ENCODE measurements at regions not wholly inside any gene's neighbourhood (a gene's known extent, or its start where the extent isn't known, plus 50 kb on each side); places are given as distances from the start of the nearest gene placed in this dataset.

DNA sequence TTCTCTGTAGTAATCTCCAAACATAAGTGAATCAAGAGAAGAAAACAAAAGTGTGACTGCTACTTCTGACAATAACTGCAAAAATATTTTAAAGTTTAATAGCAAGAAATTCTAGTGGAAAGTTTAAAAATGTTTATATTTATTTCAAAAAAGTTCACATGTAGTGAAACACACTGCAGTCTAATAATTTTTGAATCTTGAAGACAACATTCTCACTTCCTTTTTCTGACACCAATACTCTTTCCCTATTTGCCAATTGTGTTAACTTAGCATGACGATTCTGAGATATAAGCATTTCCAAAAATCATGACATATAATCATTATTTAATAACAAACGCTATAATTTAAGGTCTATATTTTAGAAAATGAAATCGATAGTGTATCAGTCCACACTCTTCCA, 429.1 kb upstream of the PKDCC start:
- DNase-seq (ENCODE audit: missing footprints) (no peak), ATAC-seq (no peak)
- intact Hi-C loops (cut with DNase I), result no loop called here

DNA sequence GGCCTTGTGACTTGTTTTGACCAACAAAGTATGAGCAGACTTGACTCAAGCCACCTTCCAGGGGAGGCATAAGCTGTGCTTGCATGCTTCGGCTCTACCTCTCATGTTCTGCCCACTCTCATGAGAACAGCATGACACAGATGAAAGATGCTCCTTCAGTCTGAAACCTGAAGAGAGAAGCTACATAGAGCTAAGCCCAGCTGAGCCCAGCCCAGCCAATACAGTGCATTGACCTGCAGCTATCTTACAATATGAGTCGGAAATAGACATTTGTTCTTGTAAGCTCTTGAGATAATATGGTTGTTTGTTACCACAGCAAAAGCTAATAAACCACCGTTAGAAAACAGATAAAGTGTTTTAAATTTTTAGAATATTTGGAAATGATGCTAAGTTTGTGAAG, 426.7 kb upstream of the PKDCC start:
- no peak for ATAC-seq
- intact Hi-C loops (cut with DNase I), result no loop called here
- no peak for DNase-seq (ENCODE audit: missing footprints)

DNA sequence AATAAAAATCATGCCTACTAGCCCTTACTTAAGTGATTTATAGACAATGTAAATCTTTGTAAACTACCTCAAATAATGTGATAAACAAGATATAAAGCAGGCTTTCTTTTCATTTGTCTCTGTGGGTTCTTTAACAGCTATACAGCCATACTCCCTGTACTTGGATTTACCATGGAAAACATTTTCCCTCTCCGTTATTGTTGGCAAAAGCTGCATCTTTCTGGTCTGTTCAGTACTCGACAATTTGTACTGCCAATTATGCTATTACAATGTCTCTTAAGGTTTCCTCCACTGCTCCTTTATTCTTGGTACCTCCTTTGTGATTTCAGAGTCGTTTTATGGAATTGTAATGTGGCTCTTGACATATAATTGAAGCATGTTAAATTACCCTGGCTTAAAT, 426.3 kb upstream of the PKDCC start:
- ATAC-seq (peak; percentile 28), DNase-seq (ENCODE audit: missing footprints) (no peak)
- intact Hi-C loops (cut with DNase I), result no loop called here

DNA sequence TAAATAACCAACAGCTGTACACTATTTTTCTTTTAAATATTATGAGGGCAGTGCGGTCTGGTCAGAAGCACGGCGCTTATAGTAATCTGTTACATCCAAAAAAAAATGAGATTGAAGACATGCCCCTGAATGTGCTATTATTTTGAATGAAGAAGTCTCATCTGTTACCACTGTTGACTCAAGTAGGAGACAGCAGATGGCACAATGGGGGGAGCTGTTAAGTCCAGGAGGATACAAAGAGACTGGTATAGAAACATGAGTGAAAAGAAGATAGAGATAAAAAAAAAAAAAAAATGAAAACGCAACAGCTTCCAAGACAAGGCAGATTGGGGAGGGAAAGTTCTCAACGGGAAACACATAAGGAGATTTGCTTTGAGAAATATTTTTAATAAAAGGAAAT, 425.5 kb upstream of the PKDCC start:
- intact Hi-C loops (cut with DNase I), result no loop called here
- no peak for DNase-seq (ENCODE audit: missing footprints)
- no peak for ATAC-seq

DNA sequence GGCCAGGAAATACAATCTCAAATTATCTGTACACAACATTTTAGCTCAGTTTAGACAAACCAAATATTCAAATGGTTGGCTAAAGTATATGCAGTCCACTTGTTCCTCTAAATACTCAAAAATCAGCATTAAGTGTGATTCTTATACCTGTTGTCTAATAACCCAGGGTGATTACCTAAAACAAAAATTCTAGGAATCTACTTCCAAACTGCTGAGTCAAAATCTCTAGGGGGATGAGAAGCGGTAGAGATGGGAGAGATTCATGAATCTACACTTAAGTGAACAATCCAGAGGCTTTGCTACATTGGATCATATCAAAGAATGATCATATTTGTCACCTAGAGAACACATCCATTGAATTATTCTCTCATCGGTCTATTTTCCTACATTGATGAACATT, 420.9 kb upstream of the PKDCC start:
- no peak for ATAC-seq
- no peak for DNase-seq (ENCODE audit: missing footprints)
- intact Hi-C loops (cut with DNase I), result no loop called here

DNA sequence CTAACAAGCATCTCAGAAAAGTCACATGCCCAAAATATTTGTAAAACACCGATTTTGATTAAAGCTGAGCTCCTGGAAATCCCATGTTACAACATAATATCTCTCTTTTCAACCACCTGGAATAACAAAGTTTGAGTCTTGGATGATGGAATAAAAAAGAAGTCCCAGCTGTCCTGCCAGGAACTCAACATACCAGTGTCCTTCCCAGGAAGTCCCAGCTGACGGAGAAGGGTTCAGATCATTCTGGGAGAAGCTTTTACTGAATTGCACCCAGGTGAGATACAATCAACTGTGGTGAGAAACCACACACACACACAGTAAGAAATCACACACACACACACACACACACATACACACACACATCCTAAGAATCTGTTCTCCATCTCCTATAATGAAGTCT, 413.1 kb upstream of the PKDCC start:
- ATAC-seq, result no peak
- intact Hi-C loops (cut with DNase I), result no loop called here
- DNase-seq (ENCODE audit: missing footprints), result no peak

DNA sequence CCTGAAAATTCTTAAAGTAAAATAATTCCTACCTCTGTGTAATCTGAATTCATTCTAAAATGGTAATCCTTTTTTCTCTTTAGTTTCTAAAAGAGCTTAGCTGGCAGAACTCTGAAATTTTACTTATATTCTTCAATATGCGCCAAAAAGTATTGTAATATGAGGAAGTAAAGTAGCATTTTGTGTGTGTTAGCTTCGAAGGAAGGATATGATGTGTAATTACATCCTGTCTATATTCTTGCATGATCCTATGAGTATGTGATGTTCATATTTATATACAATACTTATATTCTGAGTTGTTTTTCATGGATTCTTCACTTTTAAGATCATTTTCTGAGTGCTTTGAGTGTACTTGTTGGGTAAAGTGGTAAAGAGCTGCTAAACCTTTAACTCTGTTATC, 402.9 kb upstream of the PKDCC start:
- intact Hi-C loops (cut with DNase I), result no loop called here
- no peak for DNase-seq (ENCODE audit: missing footprints)
- ATAC-seq, result no peak

DNA sequence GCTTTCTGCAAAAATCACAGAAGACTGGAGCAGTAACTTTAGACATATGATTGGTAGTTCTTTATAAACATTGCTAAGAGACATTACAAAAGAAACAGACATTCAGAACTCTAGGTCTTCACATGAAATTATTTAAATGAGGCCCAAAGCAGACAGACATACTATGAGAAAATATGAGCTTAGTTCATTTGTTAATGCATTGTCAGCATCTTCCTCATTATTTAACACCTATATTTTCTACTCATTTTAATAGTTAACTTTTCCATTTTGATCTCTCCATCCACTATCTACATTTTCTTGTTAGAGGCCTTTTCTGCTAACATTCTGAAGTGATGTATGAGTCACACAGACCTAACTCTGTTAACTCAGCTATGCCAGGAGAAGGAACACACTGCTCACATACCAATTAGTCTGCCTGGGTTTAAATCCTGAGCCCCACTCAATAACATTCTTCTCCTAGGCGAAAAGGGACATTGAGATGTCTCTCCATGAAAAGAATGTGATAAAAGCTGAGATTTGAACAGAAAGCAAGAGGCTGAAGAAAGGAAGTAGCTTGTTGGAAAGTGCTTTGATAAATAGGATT, 400.3 kb upstream of the PKDCC start:
- DNase-seq (ENCODE audit: missing footprints) (no peak), ATAC-seq (no peak)
- intact Hi-C loops (cut with DNase I), result no loop called here

DNA sequence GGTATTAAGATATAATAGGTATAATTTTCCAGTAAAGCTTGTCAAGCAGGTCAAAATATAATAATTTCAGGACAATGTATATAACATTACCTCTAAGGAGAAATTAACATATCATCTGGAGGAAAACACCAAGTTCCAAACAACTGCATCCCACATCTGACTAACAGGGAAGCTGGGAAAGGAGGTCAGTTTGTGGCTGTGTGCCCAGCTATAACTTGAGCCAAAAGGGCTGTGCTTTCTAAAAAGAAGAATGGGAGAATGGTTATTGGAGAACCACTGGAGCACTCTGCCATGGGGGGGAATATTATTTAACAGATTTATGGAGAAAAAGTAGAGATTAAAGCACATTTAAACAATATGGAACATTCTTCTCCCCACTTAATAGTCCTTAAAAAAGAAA, 390.6 kb upstream of the PKDCC start:
- DNase-seq (ENCODE audit: missing footprints) (no peak), ATAC-seq (no peak)
- intact Hi-C loops (cut with DNase I), result no loop called here

DNA sequence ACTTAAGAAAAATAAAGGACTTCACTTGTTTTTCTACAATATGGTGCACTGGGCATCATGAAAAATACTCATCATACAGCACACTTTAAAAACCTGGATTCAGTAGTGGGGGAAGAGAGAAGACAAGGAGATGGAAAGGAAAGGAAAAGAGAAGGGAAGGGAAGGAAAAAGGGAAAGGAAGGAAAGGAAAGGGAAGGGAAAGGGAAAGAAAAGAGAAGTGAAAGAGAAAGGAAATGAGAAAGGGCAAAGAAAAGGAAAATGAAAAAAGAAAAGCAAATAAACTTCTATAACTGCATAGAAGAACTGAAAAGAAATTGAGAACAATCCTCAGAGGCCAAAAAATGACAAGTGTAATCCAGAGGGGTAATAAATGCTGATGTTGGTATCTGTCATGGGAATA, 388.1 kb upstream of the PKDCC start:
- DNase-seq (ENCODE audit: missing footprints) (no peak), ATAC-seq (no peak)
- intact Hi-C loops (cut with DNase I), result no loop called here

DNA sequence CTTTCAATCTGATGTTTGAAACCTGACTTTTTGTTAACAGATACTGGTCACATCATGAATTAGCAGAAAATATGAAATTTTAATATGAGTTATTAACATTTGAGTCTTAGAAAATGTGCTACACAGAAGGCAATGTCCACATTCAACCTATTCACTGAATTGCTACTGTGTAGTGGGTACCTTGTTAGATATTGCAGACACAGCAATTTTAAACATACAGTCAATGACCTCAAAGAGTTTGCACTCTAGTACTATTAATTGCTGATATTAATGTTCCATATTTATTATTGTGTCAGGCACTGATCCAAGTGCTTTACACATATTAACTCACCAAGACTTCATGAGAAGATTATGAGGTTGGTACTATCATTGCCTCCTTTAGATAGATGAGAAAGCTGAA, 385.4 kb upstream of the PKDCC start:
- intact Hi-C loops (cut with DNase I), result no loop called here
- DNase-seq (ENCODE audit: missing footprints) (no peak), ATAC-seq (no peak)

DNA sequence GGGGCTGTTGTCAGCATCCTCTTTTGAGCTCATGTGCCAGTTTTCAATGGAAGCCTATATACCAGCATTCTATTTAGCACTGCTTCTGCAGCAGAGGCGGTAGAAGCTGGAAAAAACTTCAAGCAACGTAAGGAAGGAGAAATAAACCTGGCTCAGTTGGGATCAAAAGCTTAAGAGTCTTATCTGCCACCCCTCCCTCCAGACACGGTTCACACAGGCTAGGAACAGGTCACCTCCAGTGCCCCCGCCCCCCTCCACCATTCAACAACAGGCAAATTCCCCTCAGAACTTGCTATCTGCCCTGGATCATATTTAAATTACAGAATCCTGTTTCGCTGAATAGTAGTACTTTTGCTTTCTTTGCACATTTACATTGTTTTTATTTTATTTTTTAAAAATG, 384.8 kb upstream of the PKDCC start:
- intact Hi-C loops (cut with DNase I), result no loop called here
- DNase-seq (ENCODE audit: missing footprints) (no peak), ATAC-seq (no peak)

DNA sequence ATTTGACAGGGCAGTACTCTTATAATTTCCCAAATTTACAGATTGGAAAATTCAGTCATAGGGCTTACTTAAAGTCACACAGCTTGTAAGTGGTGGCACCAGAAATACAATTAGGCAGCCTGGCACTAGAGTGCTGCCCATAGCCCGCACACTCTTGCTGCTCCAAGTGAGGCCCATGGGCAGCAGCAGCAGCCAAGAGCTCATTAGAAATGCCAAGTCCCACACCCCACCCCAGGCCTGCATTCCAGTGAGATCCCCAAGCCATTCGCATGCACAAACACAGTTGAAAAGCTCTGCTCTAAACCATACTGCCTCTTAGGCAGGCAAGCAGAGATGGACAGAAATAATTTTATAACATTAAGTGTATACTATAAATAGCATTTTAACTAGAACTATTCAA, 379.3 kb upstream of the PKDCC start:
- intact Hi-C loops (cut with DNase I), result no loop called here
- DNase-seq (ENCODE audit: missing footprints), result no peak
- ATAC-seq, result peak; percentile 48

DNA sequence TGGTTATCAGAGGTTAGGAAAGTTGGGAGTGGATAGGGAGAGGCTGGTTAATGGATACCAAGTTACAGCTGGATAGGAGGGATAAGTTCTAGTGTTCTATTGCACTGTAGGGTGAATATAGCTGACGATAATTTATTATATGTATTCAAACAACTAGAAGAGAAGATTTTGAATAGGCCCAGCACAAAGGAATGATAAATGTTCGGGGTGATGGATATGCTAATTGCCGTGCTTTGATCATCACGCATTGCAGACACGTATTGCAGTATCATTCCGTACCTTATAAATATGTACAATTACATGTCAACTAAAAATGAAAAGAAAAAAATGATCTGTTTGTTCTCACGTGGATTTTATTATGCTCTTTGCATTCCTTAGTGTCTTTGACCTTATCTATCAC, 369.2 kb upstream of the PKDCC start:
- intact Hi-C loops (cut with DNase I), result no loop called here

DNA sequence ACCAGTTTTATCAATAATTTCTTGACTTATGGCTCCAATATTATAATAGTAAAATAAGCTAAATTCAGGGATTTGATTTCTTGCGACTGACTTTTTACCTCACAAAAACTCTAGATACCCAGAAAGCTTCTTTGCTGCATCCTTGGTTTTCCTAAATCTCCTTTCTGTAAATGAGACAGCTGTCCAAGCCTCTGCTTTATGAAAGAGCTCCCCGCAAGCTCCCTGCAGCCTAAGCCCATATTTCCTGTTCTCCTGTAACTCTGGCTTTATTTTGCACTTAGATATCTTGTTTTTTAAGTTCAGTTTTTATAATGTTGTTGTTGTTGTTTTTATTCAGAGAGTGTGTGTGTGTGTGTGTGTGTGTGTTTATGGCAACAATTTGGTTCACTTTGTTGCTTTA, 361.7 kb upstream of the PKDCC start:
- DNase-seq (ENCODE audit: missing footprints) (no peak), ATAC-seq (no peak)
- intact Hi-C loops (cut with DNase I), result no loop called here

More for the DNA sequence above, 369.2 kb upstream of the PKDCC start:
- DNase-seq (ENCODE audit: missing footprints), result no peak
- no peak for ATAC-seq

DNA sequence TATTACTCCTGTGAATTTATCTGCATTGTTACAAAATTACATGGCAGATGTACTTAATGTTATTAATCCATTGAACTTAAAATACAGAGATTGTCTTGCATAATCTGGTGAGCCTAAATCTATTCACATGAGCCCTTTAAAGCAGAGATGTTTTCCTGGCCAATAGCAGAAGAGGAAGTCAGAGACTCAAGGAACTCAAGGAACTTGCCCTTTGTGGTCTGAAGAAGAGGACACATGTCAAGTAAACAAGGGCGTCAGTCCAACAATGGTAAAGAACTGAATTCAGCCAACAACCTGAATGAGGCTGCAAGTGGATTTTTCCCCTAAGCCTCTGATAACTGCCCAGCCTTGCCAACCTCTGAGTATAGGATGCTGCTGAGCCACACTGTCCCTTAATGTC, 356.3 kb upstream of the PKDCC start:
- DNase-seq (ENCODE audit: missing footprints), result no peak
- intact Hi-C loops (cut with DNase I), result no loop called here

DNA sequence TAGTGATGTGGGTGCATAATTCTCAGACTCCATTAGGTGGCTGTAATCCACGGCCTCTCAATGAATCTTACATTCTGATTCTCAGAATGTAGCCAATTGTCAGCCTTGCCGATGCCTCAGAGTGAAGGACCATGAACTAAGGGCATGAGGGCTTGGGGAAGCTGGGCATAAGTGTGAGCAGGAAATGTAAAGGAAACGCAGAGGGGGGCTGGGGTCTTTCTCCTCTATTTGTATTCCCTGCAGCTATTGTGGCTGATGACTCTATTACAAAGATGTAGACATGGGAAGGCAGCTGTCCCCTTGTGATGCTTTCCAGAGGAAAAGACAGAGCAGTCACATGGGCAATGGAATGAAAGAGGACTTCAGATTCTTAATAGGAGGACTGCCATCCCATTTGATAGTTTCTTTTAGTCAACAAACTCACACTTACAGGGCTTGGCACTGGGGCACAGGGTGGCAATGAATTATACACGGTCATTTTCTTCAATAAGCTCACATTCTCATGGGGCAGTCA, 353.2 kb upstream of the PKDCC start:
- DNase-seq (ENCODE audit: missing footprints), result no peak
- ATAC-seq, result no peak
- intact Hi-C loops (cut with DNase I), result no loop called here

More for the DNA sequence above, 356.3 kb upstream of the PKDCC start:
- no peak for ATAC-seq

DNA sequence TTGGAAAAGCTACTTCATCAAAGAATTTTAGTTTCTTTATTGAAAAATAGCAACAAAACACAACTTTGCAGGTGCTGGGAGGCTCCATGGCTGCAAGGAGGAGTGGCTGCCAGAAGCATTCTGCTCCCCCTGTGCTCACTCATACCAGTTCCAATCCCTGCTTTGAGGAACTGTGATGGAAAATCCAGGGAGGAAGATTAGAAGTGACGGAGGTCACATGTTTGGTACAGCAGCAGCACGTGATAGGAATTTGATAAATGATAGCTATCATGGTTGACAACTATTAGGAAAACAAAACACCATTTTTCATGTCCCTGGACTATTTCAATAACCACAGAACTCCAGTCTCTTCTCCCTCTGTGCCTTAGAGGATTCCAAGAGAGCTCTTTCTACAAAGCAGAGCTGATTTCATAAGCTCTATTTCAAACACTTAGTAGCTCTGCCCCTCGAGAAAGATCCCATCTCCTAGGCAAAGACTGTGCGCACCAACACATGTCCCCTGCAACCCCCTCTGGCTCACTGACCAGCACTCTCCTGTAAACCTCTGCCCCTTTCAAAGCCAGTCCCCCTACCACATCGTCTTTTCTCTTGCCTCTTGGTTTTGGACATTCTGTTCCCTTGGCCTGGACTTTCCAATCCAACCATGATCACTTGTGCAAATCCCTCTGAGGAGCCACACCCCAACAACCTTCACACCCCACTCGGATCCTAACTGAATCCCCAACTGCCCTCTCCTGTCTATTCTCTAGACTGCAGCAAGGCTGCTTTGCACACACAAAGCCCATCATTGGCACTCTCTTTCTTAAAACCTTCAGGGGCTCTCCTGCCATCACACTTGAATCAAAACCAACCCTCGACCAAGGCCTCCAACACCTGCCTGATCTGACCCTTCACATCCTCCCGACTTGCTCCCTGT, 352.4 kb upstream of the PKDCC start:
- intact Hi-C loops (cut with DNase I), result no loop called here
- ATAC-seq, result peak; percentile 26
- DNase-seq (ENCODE audit: missing footprints), result no peak

DNA sequence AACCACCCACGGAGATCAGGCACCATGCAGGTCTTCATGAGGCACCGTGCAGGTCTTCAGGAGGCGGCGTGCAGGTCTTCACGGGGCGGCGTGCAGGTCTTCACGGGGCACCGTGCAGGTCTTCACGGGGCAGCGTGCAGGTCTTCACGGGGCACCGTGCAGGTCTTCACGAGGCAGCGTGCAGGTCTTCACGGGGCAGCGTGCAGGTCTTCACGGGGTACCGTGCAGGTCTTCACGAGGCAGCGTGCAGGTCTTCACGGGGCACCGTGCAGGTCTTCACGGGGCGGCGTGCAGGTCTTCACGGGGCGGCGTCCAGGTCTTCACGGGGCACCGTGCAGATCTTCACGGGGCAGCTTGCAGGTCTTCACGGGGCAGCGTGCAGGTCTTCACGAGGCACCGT, 350.4 kb upstream of the PKDCC start:
- intact Hi-C loops (cut with DNase I), result no loop called here
- no peak for ATAC-seq
- DNase-seq (ENCODE audit: missing footprints), result no peak

DNA sequence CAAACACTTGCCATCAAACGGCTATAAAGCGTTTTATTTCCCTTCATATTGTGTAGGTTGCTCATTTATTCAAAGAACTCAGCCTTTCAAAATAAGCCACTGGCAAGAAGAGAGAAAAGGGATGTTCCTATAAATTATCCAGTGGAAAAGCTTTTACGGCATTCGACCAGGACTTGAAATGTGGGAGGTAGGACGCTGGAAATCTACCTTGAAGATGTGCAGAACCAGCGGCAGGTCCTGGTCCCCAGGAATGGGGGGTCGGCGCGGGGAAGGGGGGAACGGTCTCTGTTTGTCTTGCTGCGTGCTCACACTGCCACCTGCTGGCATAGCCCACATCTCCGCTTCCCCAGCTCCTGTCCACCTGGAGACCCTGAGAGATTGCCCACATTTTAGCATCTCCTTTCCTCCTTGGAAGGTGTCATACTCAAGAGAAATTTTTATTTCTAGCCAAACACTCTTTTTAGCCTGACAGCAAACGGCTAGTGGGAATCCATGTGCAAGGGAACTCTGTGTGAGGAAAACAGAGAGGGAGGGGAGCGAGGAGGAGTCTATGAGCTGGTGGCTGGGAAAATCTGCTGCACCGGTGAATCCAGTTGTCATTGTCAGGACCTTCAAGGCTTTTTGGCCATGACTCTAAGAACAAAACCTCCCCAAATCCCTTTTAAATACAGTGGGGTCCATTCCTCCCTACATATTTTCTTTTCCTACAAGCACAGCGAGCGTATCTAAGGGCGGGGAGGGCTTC, 349.0 kb upstream of the PKDCC start:
- intact Hi-C loops (cut with DNase I), result loop anchor here (1.0 kb wide), 1 partner anchor 285 kb away; no protein-coding TSS in a partner anchor
- ATAC-seq, result peak; percentile 72
- peak; percentile 74 for DNase-seq (ENCODE audit: missing footprints)

Measured in Right ventricle myocardium inferior (tissue), 1 donor.